Left lung (tissue), 4 donors: ENCODE measurements at regions not wholly inside any gene's neighbourhood (a gene's known extent, or its start where the extent isn't known, plus 50 kb on each side); places are given as distances from the start of the nearest gene placed in this dataset.

ENCODE experiments used
- ATAC-seq: fragments of 200-7000 bp; cut with Tn5 transposase; one replicate; pipeline ENCODE4 v1.9.1; 2020; ENCODE audit warnings: moderate library complexity
- DNase-seq, 4 donors: peaks; one replicate each; pipeline ENCODE4 v3.0.0-alpha.2; 2013 to 2020
- H3K27ac ChIP-seq, 2 donors: fragments of 200-600 bp; sonication (generic) in 1 of 2; one replicate each; pipeline versions ENCODE4 v1.5.0 to v1.8.0; 2020 to 2021
- H3K27me3 ChIP-seq, 2 donors: fragments of 200-600 bp; sonication (generic) in 1 of 2; one replicate each; pipeline versions ENCODE4 v1.5.0 to v1.8.0; 2020 to 2021
- H3K36me3 ChIP-seq, 2 donors: fragments of 200-600 bp; sonication (generic) in 1 of 2; one replicate each; pipeline versions ENCODE4 v1.5.0 to v1.8.0; 2020 to 2021
- H3K4me1 ChIP-seq, 2 donors: fragments of 200-600 bp; one replicate each; pipeline ENCODE4 v1.8.0; 2021
- H3K4me3 ChIP-seq, 2 donors: fragments of 200-600 bp; sonication (generic) in 1 of 2; one replicate each; pipeline versions ENCODE4 v1.5.0 to v1.8.0; 2020 to 2021; ENCODE audit warnings: mild to moderate bottlenecking in 1 of 2
- H3K9me3 ChIP-seq, 2 donors: fragments of 200-600 bp; sonication (generic) in 1 of 2; one replicate each; pipeline versions ENCODE4 v1.5.0 to v1.8.0; 2020 to 2021
- CTCF ChIP-seq, 2 donors: fragments of 200-600 bp; sonication (generic) in 1 of 2; IDR thresholded peaks; one replicate each; pipeline versions ENCODE4 v1.5.0 to v1.8.0; 2021; ENCODE audit warnings: antibody characterized with exemption in 2 of 2
- intact Hi-C, 2 donors: fragments of 100-400 bp; cut with DNase I; formaldehyde crosslinking; loops; one replicate each; pipeline versions ENCODE4 v1.11.2 to v1.14.2; 2022
- donor health status: DM: no; HTN: yes; CAD: no.
- donor health status: DM: no; HTN: no; CAD: no.

GRCh38 chr5:13552361-13552760 is 392.1 kb downstream of the DNAH5 start:
- intact Hi-C loops, result no loop called here
- DNase-seq, result no peak
- no peak overlapping the region for H3K4me3 ChIP-seq
- H3K36me3 ChIP-seq, result no peaks in the 10 kb centered on the region
- no peaks in the 10 kb centered on the region for H3K4me1 ChIP-seq
- H3K9me3 ChIP-seq, result peaks cover 0 to under 1% of the 10 kb centered on the region in 2 donors
- ATAC-seq, result no peak
- H3K27ac ChIP-seq, result no peak overlapping the region
- no peaks in the 10 kb centered on the region for H3K27me3 ChIP-seq
- no peak for TF ChIP-seq CTCF (IDR thresholded peaks at IDR 0.05)

- TF ChIP-seq CTCF (IDR thresholded peaks at IDR 0.05), result no peak
- H3K4me3 ChIP-seq, result no peak overlapping the region
- H3K27ac ChIP-seq, result no peak overlapping the region
- no peaks in the 10 kb centered on the region for H3K4me1 ChIP-seq
- H3K9me3 ChIP-seq, result peaks cover 0 to 2% of the 10 kb centered on the region in 2 donors
- H3K27me3 ChIP-seq, result no peaks in the 10 kb centered on the region
- intact Hi-C loops, result no loop called here
- ATAC-seq (no peak), DNase-seq (no peak)
- H3K36me3 ChIP-seq, result no peaks in the 10 kb centered on the region
These were observed 392.8 kb downstream of the DNAH5 start for GRCh38 chr5:13551645-13552044.

- DNase-seq (no peak), ATAC-seq (no peak)
- no peaks in the 10 kb centered on the region for H3K4me1 ChIP-seq
- no peaks in the 10 kb centered on the region for H3K36me3 ChIP-seq
- no peaks in the 10 kb centered on the region for H3K27me3 ChIP-seq
- no peak for TF ChIP-seq CTCF (IDR thresholded peaks at IDR 0.05)
- H3K9me3 ChIP-seq, result peaks cover 0 to 10% of the 10 kb centered on the region in 2 donors
- H3K4me3 ChIP-seq, result no peak overlapping the region
- no peak overlapping the region for H3K27ac ChIP-seq
- intact Hi-C loops, result no loop called here
These were observed 404.2 kb downstream of the DNAH5 start for GRCh38 chr5:13540168-13540750.

- H3K36me3 ChIP-seq, result no peaks in the 10 kb centered on the region
- DNase-seq, result no peak
- no peaks in the 10 kb centered on the region for H3K9me3 ChIP-seq
- intact Hi-C loops, result no loop called here
- no peak overlapping the region for H3K4me3 ChIP-seq
- no peak for ATAC-seq
- H3K4me1 ChIP-seq, result no peaks in the 10 kb centered on the region
- no peaks in the 10 kb centered on the region for H3K27me3 ChIP-seq
- H3K27ac ChIP-seq, result no peak overlapping the region
- TF ChIP-seq CTCF (IDR thresholded peaks at IDR 0.05), result no peak
These were observed 407.6 kb downstream of the DNAH5 start for GRCh38 chr5:13536933-13537332.

- H3K27ac ChIP-seq, result no peak overlapping the region
- H3K4me3 ChIP-seq, result no peak overlapping the region
- ATAC-seq (no peak), DNase-seq (no peak)
- H3K4me1 ChIP-seq, result no peaks in the 10 kb centered on the region
- no peaks in the 10 kb centered on the region for H3K9me3 ChIP-seq
- H3K27me3 ChIP-seq, result no peaks in the 10 kb centered on the region
- TF ChIP-seq CTCF (IDR thresholded peaks at IDR 0.05), result no peak
- intact Hi-C loops, result no loop called here
- H3K36me3 ChIP-seq, result no peaks in the 10 kb centered on the region
These were observed 410.7 kb downstream of the DNAH5 start for GRCh38 chr5:13533833-13534232.
